H9 (cell line): ENCODE measurements at regions not wholly inside any gene's neighbourhood (a gene's known extent, or its start where the extent isn't known, plus 50 kb on each side); places are given as distances from the start of the nearest gene placed in this dataset.

Source experiments
- DNase-seq: peaks from one replicate; pipeline ENCODE4 v3.0.0-alpha.2; 2017
- H2AFZ ChIP-seq: one replicate; pipeline ENCODE4 v1.6.1; 2013; ENCODE audit warnings: mild to moderate bottlenecking, low read length, control low read depth, moderate library complexity
- H2AK5ac ChIP-seq: 2 replicates; pipeline ENCODE4 v1.6.1; 2013; ENCODE audit warnings: low read length, control low read depth, mixed read lengths; ENCODE audit not compliant: insufficient read length
- H2BK120ac ChIP-seq: one replicate; pipeline ENCODE4 v1.6.1; 2013; ENCODE audit warnings: low read depth, mild to moderate bottlenecking, low read length, control low read depth, inconsistent platforms; ENCODE audit not compliant: poor library complexity, severe bottlenecking
- H2BK12ac ChIP-seq: 2 replicates; pipeline ENCODE4 v1.6.1; 2013; ENCODE audit warnings: low read length, control low read depth, mixed read lengths, low read depth; ENCODE audit not compliant: insufficient read length
- H2BK15ac ChIP-seq: 2 replicates; pipeline ENCODE4 v1.6.1; 2013; ENCODE audit warnings: low read depth, low read length, control low read depth
- H2BK20ac ChIP-seq: one replicate; pipeline ENCODE4 v1.6.1; 2013; ENCODE audit warnings: low read depth, mild to moderate bottlenecking, low read length, control low read depth, inconsistent platforms; ENCODE audit not compliant: poor library complexity, severe bottlenecking
- H2BK5ac ChIP-seq: 2 replicates; pipeline ENCODE4 v1.6.1; 2013; ENCODE audit warnings: low read length, control low read depth, mixed read lengths; ENCODE audit not compliant: insufficient read length
- H3K14ac ChIP-seq: 2 replicates; pipeline ENCODE4 v1.6.1; 2013; ENCODE audit warnings: low read length, control low read depth; ENCODE audit not compliant: insufficient read depth
- H3K18ac ChIP-seq: 2 replicates; pipeline ENCODE4 v1.6.1; 2013; ENCODE audit warnings: low read depth, mild to moderate bottlenecking, mixed read lengths, low read length, control low read depth; ENCODE audit not compliant: insufficient read length
- H3K23ac ChIP-seq: 2 replicates; pipeline ENCODE4 v1.6.1; 2013; ENCODE audit warnings: low read length, control low read depth, mixed read lengths, low read depth; ENCODE audit not compliant: insufficient read length
- H3K23me2 ChIP-seq: 2 replicates; pipeline ENCODE4 v1.6.1; 2013; ENCODE audit warnings: low read depth, mild to moderate bottlenecking, mixed read lengths, low read length, control low read depth; ENCODE audit not compliant: insufficient read length, poor library complexity, severe bottlenecking
- H3K27ac ChIP-seq: 2 replicates; pipeline ENCODE4 v1.5.1; 2013; ENCODE audit warnings: low read length, control low read depth, mixed read lengths, low read depth; ENCODE audit not compliant: insufficient read length
- H3K27me3 ChIP-seq: 2 replicates; pipeline ENCODE4 v1.6.1; 2013; ENCODE audit warnings: low read length, control low read depth, inconsistent platforms; ENCODE audit not compliant: insufficient read depth
- H3K4ac ChIP-seq: 2 replicates; pipeline ENCODE4 v1.6.1; 2013; ENCODE audit warnings: low read depth, mild to moderate bottlenecking, control low read depth, inconsistent platforms, low read length, moderate library complexity
- H3K4me1 ChIP-seq: 2 replicates; pipeline ENCODE4 v1.6.1; 2013; ENCODE audit warnings: low read length, control low read depth, inconsistent platforms; ENCODE audit not compliant: insufficient read depth
- H3K4me2 ChIP-seq: 2 replicates; pipeline ENCODE4 v1.6.1; 2013; ENCODE audit warnings: low read length, control low read depth, mixed read lengths; ENCODE audit not compliant: insufficient read length, insufficient read depth
- H3K56ac ChIP-seq: 2 replicates; pipeline ENCODE4 v1.6.1; 2013; ENCODE audit warnings: low read depth, mild to moderate bottlenecking, mixed read lengths, low read length, control low read depth; ENCODE audit not compliant: insufficient read length
- H3K79me1 ChIP-seq: 2 replicates; pipeline ENCODE4 v1.6.1; 2013; ENCODE audit warnings: low read depth, mild to moderate bottlenecking, moderate library complexity, low read length, control low read depth, inconsistent platforms; ENCODE audit not compliant: insufficient read depth, poor library complexity, severe bottlenecking
- H3K79me2 ChIP-seq: 2 replicates; pipeline ENCODE4 v1.6.1; 2013; ENCODE audit warnings: low read length, control low read depth, inconsistent platforms; ENCODE audit not compliant: insufficient read depth
- H3K9ac ChIP-seq: 2 replicates; pipeline ENCODE4 v1.6.1; 2013; ENCODE audit warnings: low read length, control low read depth, mixed read lengths; ENCODE audit not compliant: insufficient read length; ENCODE audit errors: extremely low read depth
- H3K9me3 ChIP-seq: one replicate; pipeline ENCODE4 v1.6.1; 2013; ENCODE audit warnings: low read depth, low read length, inconsistent platforms; ENCODE audit not compliant: control insufficient read depth
- H3T11ph ChIP-seq: one replicate; pipeline ENCODE4 v1.6.1; 2013; ENCODE audit warnings: mild to moderate bottlenecking, low read length, control low read depth, inconsistent platforms
- H4K20me1 ChIP-seq: one replicate; pipeline ENCODE4 v1.6.1; 2013; ENCODE audit not compliant: control insufficient read depth, insufficient read length, insufficient read depth
- H4K5ac ChIP-seq: 2 replicates; pipeline ENCODE4 v1.6.1; 2013; ENCODE audit warnings: low read depth, mild to moderate bottlenecking, mixed read lengths, low read length, control low read depth; ENCODE audit not compliant: insufficient read length
- H4K8ac ChIP-seq: replicated peaks from 2 replicates; pipeline ENCODE4 v1.6.1; 2013; ENCODE audit warnings: low read length, control low read depth, mixed read lengths, low read depth; ENCODE audit not compliant: insufficient read length
- H4K91ac ChIP-seq: 2 replicates; pipeline ENCODE4 v1.6.1; 2013; ENCODE audit warnings: low read depth, mild to moderate bottlenecking, moderate library complexity, mixed read lengths, low read length, control low read depth; ENCODE audit not compliant: insufficient read length
- H3K27ac Mint-ChIP-seq, 3 experiments: 2 replicates in 2 of 3; 3 replicates in 1 of 3; pipeline ENCODE4 v1.8.0; 2020 to 2021; ENCODE audit warnings: mixed read lengths in 3 of 3, mild to moderate bottlenecking in 1 of 3, moderate library complexity in 1 of 3
- H3K27me3 Mint-ChIP-seq: 2 replicates; pipeline ENCODE4 v1.8.0; 2021; ENCODE audit warnings: low read depth, mild to moderate bottlenecking, moderate library complexity, mixed read lengths
- H3K36me3 Mint-ChIP-seq, 3 experiments: 2 replicates in 2 of 3; 3 replicates in 1 of 3; pipeline ENCODE4 v1.8.0; 2020 to 2021; ENCODE audit warnings: low read depth in 3 of 3, mixed read lengths in 3 of 3; ENCODE audit not compliant: insufficient read depth in 1 of 3
- H3K4me1 Mint-ChIP-seq, 2 experiments: 2 replicates each; pipeline ENCODE4 v1.8.0; 2020; ENCODE audit warnings: mixed read lengths in 2 of 2
- H3K4me3 Mint-ChIP-seq, 2 experiments: 2 replicates in 1 of 2; 3 replicates in 1 of 2; pipeline ENCODE4 v1.8.0; 2020 to 2021; ENCODE audit warnings: mild to moderate bottlenecking in 2 of 2, mixed read lengths in 2 of 2, moderate library complexity in 1 of 2
- H3K9me3 Mint-ChIP-seq, 2 experiments: 2 replicates in 1 of 2; 3 replicates in 1 of 2; pipeline ENCODE4 v1.8.0; 2020; ENCODE audit warnings: mild to moderate bottlenecking in 2 of 2, mixed read lengths in 2 of 2, moderate library complexity in 1 of 2
- CTCF ChIP-seq: fragments of 200-600 bp; sonication (generic); conservative IDR thresholded peaks from 3 replicates; pipeline ENCODE4 v1.8.0; 2021; ENCODE audit warnings: antibody characterized with exemption, mild to moderate bottlenecking
- WGBS: extraction: QIAGEN DNeasy Blood & Tissue Kit; methylation state at CpG from one replicate; pipeline ENCODE4 v1.1.7; 2013; ENCODE audit warnings: missing lambda C conversion rate, low lambda C conversion rate, mixed read lengths; ENCODE audit not compliant: insufficient read length; ENCODE audit errors: extremely low coverage; 5-methylcytosine and 5-hydroxymethylcytosine counted together

- Histone ChIP-seq H4K20me1 (no peaks in the 10 kb centered on the region), H2AK5ac (no peak overlapping the region), H3K14ac (no peak overlapping the region; the same call in 1 of the 2 replicates), H3K18ac (no peak overlapping the region), H3K4me1 (no peaks in the 10 kb centered on the region), H3K56ac (no peak overlapping the region), H2BK20ac (no peak overlapping the region), H3T11ph (no peak overlapping the region), H4K5ac (no peak overlapping the region), H3K79me2 (no peaks in the 10 kb centered on the region), H3K27ac (no peak overlapping the region), H2BK5ac (no peak overlapping the region), H3K9me3 (no peaks in the 10 kb centered on the region), H3K4ac (no peak overlapping the region), H4K91ac (no peak overlapping the region), H2BK15ac (no peak overlapping the region), H3K23me2 (no peaks in the 10 kb centered on the region), H3K23ac (no peak overlapping the region), H2BK120ac (no peak overlapping the region), H2BK12ac (no peak overlapping the region), H3K79me1 (no peaks in the 10 kb centered on the region), H4K8ac (no peak overlapping the region), H2AFZ (no peak overlapping the region), H3K27me3 (no peaks in the 10 kb centered on the region), H3K4me2 (no peak overlapping the region), H3K9ac (no peak overlapping the region)
- no peak overlapping the region for H3K27ac Mint-ChIP-seq
- H3K4me3 Mint-ChIP-seq = no peak overlapping the region
- peaks cover 2 to 5% of the 10 kb centered on the region in 2 experiments; a peak in 3 of 4 replicates for H3K4me1 Mint-ChIP-seq
- no peak for TF ChIP-seq CTCF
- no peaks in the 10 kb centered on the region; a peak in 2 of 5 replicates for H3K9me3 Mint-ChIP-seq
- WGBS = no CpG with 5 or more reads among the region's 2 CpGs
- no peak for DNase-seq
- H3K27me3 Mint-ChIP-seq = peaks cover 6% of the 10 kb centered on the region
- no peaks in the 10 kb centered on the region for H3K36me3 Mint-ChIP-seq
Measured at GRCh38 chr2:126784621-126785020, 114.1 kb upstream of the TEX51 start.
